ENCODE measurements at regions not wholly inside any gene's neighbourhood (a gene's known extent, or its start where the extent isn't known, plus 50 kb on each side); places are given as distances from the start of the nearest gene placed in this dataset.

DNA sequence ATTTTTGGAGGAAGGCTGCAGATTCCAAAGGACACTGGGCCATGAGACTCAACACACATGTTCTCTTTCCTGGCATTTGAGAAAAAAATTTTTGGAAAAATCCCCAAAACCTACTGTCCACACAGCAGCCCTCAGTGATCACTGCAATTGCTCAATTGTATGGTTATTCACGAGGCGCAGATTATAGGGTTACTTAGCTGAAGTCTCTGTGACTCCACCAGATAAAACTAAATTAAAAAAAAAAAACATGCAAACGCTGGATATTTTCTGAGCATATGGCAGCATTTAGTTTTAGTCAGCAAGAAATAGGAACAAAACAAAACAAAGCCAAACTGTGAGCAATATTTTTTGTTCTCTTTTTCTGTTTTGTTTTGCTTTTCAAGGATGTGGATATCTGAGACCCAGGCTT lies 83.8 kb upstream of the FAM20A start:
- no peak for TF ChIP-seq CTCF (IDR thresholded peaks at IDR 0.05)
- Histone ChIP-seq H3K27ac (peak overlapping the region; percentile 62 to 78), H3K27me3 (replicated peaks; ENCODE audit: insufficient read depth) (no peaks in the 10 kb centered on the region), H3K4me1 (ENCODE audit: control insufficient read depth in 1 of 2, low read depth in 2 of 2) (peaks cover 12 to 45% of the 10 kb centered on the region in 2 donors), H3K9me3 (no peaks in the 10 kb centered on the region), H3K36me3 (no peaks in the 10 kb centered on the region), H3K4me3 (no peak overlapping the region)
- DNase-seq (ENCODE audit: low spot score): no peak
- peak; percentile 61 for ATAC-seq (ENCODE audit: insufficient number of reproducible peaks, low FRiP score, low read depth)

DNA sequence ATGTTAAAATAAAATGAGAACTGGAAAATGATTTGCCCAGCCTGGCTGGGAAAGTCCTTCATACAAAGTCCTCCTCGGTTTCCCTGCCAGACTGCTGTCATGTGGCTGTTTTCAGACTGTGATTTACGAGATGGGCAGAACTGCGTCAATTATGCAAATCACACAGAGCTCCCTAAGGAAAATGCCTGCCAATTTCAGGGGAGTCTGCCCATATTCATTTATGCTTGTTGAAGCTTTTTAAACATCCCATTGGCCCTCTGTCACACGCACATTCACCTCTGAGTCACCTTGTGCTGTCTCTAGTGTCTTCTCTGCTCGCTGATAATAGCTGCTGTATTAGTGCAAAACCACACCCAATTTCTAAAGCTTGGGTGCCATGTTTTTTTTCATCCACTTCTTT lies 81.7 kb upstream of the FAM20A start:
- ATAC-seq (ENCODE audit: insufficient number of reproducible peaks, low FRiP score, low read depth) (no peak), DNase-seq (ENCODE audit: low spot score) (no peak)
- Histone ChIP-seq H3K4me1 (ENCODE audit: control insufficient read depth in 1 of 2, low read depth in 2 of 2) (peaks cover 12 to 45% of the 10 kb centered on the region in 2 donors), H3K27me3 (replicated peaks; ENCODE audit: insufficient read depth) (no peaks in the 10 kb centered on the region), H3K36me3 (no peaks in the 10 kb centered on the region), H3K4me3 (no peak overlapping the region), H3K9me3 (no peaks in the 10 kb centered on the region), H3K27ac (no peak overlapping the region)
- TF ChIP-seq CTCF (IDR thresholded peaks at IDR 0.05): no peak

DNA sequence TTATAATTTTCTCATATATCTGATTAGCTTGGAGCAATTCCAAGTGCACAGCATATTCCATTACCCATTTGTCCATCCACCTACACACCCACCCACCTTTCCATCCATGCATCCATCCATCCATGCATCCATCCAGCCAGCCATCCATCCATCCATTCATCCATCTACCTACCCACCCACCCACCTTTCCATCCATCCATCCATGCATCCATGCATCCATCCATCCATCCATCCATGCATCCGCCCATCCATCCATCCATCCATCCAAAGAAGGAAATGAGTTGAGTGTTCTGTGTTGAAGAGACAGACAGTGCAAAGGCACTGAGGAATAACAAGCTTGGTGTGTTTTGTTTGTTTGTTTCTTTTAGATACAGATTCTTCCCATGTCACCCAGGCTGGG lies 78.7 kb upstream of the FAM20A start:
- Histone ChIP-seq H3K9me3 (no peaks in the 10 kb centered on the region), H3K4me3 (no peak overlapping the region), H3K27me3 (replicated peaks; ENCODE audit: insufficient read depth) (no peaks in the 10 kb centered on the region), H3K36me3 (no peaks in the 10 kb centered on the region), H3K4me1 (ENCODE audit: control insufficient read depth in 1 of 2, low read depth in 2 of 2) (peaks cover 5 to 30% of the 10 kb centered on the region in 2 donors), H3K27ac (no peak overlapping the region)
- ATAC-seq (ENCODE audit: insufficient number of reproducible peaks, low FRiP score, low read depth) (no peak), DNase-seq (ENCODE audit: low spot score) (no peak)
- TF ChIP-seq CTCF (IDR thresholded peaks at IDR 0.05): no peak

DNA sequence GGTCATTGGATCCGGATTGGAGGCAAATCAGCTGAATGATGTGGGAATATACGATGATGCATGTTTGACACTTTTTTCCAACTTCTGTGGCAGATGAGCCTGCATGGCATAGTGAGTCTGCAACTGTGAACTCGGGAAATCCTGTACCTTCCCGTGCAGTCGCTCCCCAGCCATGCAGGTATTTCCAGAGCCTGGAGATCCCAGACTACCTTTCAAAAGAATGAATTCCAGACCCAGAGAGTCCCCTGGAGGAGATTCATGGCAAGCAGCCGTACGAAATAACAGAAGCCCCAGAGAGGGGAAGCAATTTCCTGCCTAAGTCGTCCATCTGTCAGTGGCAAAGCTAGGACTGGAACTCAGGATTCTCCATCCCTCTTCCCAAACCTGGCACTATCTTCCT lies 75.7 kb upstream of the FAM20A start:
- Histone ChIP-seq H3K9me3 (no peaks in the 10 kb centered on the region), H3K27me3 (replicated peaks; ENCODE audit: insufficient read depth) (no peaks in the 10 kb centered on the region), H3K27ac (no peak overlapping the region), H3K4me3 (no peak overlapping the region), H3K36me3 (no peaks in the 10 kb centered on the region), H3K4me1 (ENCODE audit: control insufficient read depth in 1 of 2, low read depth in 2 of 2) (no peaks in the 10 kb centered on the region)
- TF ChIP-seq CTCF (IDR thresholded peaks at IDR 0.05): no peak
- DNase-seq (ENCODE audit: low spot score) (no peak), ATAC-seq (ENCODE audit: insufficient number of reproducible peaks, low FRiP score, low read depth) (no peak)

GRCh38 chr17:68675723-68676122 lies 74.6 kb upstream of the FAM20A start:
- H3K27ac ChIP-seq: no peak overlapping the region
- H3K4me1 ChIP-seq (ENCODE audit: control insufficient read depth in 1 of 2, low read depth in 2 of 2): no peaks in the 10 kb centered on the region
- no peak for TF ChIP-seq CTCF (IDR thresholded peaks at IDR 0.05)
- ATAC-seq (ENCODE audit: insufficient number of reproducible peaks, low FRiP score, low read depth) (no peak), DNase-seq (ENCODE audit: low spot score) (no peak)
- H3K4me3 ChIP-seq: no peak overlapping the region
- H3K36me3 ChIP-seq: no peaks in the 10 kb centered on the region
- H3K9me3 ChIP-seq: no peaks in the 10 kb centered on the region
- H3K27me3 ChIP-seq (replicated peaks; ENCODE audit: insufficient read depth): no peaks in the 10 kb centered on the region

Measured in thoracic aorta (tissue), 2 donors.